ENCODE measurements at regions not wholly inside any gene's neighbourhood (a gene's known extent, or its start where the extent isn't known, plus 50 kb on each side); places are given as distances from the start of the nearest gene placed in this dataset.

GRCh38 chr1:55396381-55396891, 181.3 kb upstream of the USP24 start:
- intact Hi-C loops (cut with micrococcal nuclease), result no loop called here

- intact Hi-C loops (cut with micrococcal nuclease), result no loop called here
These were observed 173.8 kb upstream of the USP24 start for GRCh38 chr1:55388960-55389359.

- intact Hi-C loops (cut with micrococcal nuclease), result no loop called here
These were observed 172.0 kb upstream of the USP24 start for GRCh38 chr1:55387145-55387544.

- intact Hi-C loops (cut with micrococcal nuclease), result no loop called here
These were observed 171.3 kb upstream of the USP24 start for GRCh38 chr1:55386456-55386855.

GRCh38 chr1:55385402-55386018, 170.3 kb upstream of the USP24 start:
- intact Hi-C loops (cut with micrococcal nuclease), result no loop called here

- intact Hi-C loops (cut with micrococcal nuclease), result no loop called here
These were observed 169.5 kb upstream of the USP24 start for GRCh38 chr1:55384637-55385036.

GRCh38 chr1:55382806-55383305, 167.7 kb upstream of the USP24 start:
- intact Hi-C loops (cut with micrococcal nuclease), result no loop called here

- intact Hi-C loops (cut with micrococcal nuclease), result no loop called here
These were observed 166.8 kb upstream of the USP24 start for GRCh38 chr1:55381983-55382382.

- intact Hi-C loops (cut with micrococcal nuclease), result no loop called here
These were observed 166.3 kb upstream of the USP24 start for GRCh38 chr1:55381491-55381890.

- intact Hi-C loops (cut with micrococcal nuclease), result no loop called here
These were observed 165.3 kb upstream of the USP24 start for GRCh38 chr1:55380355-55380970.

- intact Hi-C loops (cut with micrococcal nuclease), result loop anchor here (5.0 kb wide), 1 partner anchor 514 kb away; no protein-coding TSS in a partner anchor
These were observed 163.4 kb upstream of the USP24 start for GRCh38 chr1:55378582-55378981.

GRCh38 chr1:55376897-55377296, 161.7 kb upstream of the USP24 start:
- intact Hi-C loops (cut with micrococcal nuclease), result loop anchor here (5.0 kb wide), 1 partner anchor 515 kb away; no protein-coding TSS in a partner anchor

GRCh38 chr1:55375617-55376258, 160.6 kb upstream of the USP24 start:
- intact Hi-C loops (cut with micrococcal nuclease), result loop anchor here (1.0 to 5.0 kb wide), 2 partner anchors 517 to 1210 kb away; no protein-coding TSS in a partner anchor

- intact Hi-C loops (cut with micrococcal nuclease), result loop anchor here (1.0 to 5.0 kb wide), 2 partner anchors 517 to 1210 kb away; no protein-coding TSS in a partner anchor
These were observed 159.8 kb upstream of the USP24 start for GRCh38 chr1:55374801-55375616.

- intact Hi-C loops (cut with micrococcal nuclease), result no loop called here
These were observed 159.1 kb upstream of the USP24 start for GRCh38 chr1:55374216-55374615.

- intact Hi-C loops (cut with micrococcal nuclease), result no loop called here
These were observed 154.3 kb upstream of the USP24 start for GRCh38 chr1:55369474-55369873.

GRCh38 chr1:55368698-55369097, 153.5 kb upstream of the USP24 start:
- intact Hi-C loops (cut with micrococcal nuclease), result no loop called here

- intact Hi-C loops (cut with micrococcal nuclease), result no loop called here
These were observed 152.1 kb upstream of the USP24 start for GRCh38 chr1:55367273-55367672.

GRCh38 chr1:55364216-55364615, 149.1 kb upstream of the USP24 start:
- intact Hi-C loops (cut with micrococcal nuclease), result no loop called here

- intact Hi-C loops (cut with micrococcal nuclease), result no loop called here
These were observed 148.1 kb upstream of the USP24 start for GRCh38 chr1:55363268-55363667.

- intact Hi-C loops (cut with micrococcal nuclease), result no loop called here
These were observed 147.4 kb upstream of the USP24 start for GRCh38 chr1:55362558-55362957.
